Progenitor cell of endocrine pancreas (in vitro differentiated cells): ENCODE measurements at regions not wholly inside any gene's neighbourhood (a gene's known extent, or its start where the extent isn't known, plus 50 kb on each side); places are given as distances from the start of the nearest gene placed in this dataset.

Source experiments
- DNase-seq: peaks from one replicate; pipeline ENCODE4 v3.0.0; 2021; ENCODE audit warnings: low spot score; ENCODE audit not compliant: unreplicated experiment
- H3K27ac Mint-ChIP-seq: 2 replicates; pipeline ENCODE4 v1.8.0; 2021; ENCODE audit warnings: mild to moderate bottlenecking, moderate library complexity, mixed read lengths
- H3K27me3 Mint-ChIP-seq: 2 replicates; pipeline ENCODE4 v1.8.0; 2021; ENCODE audit warnings: mixed read lengths
- H3K36me3 Mint-ChIP-seq: 2 replicates; pipeline ENCODE4 v1.8.0; 2022; ENCODE audit warnings: mixed read lengths; ENCODE audit not compliant: insufficient read depth
- H3K4me1 Mint-ChIP-seq: 2 replicates; pipeline ENCODE4 v1.8.0; 2021; ENCODE audit warnings: low read depth, mixed read lengths
- H3K4me3 Mint-ChIP-seq: 2 replicates; pipeline ENCODE4 v1.8.0; 2021; ENCODE audit warnings: low read depth, mild to moderate bottlenecking, moderate library complexity, mixed read lengths
- H3K9me3 Mint-ChIP-seq: 2 replicates; pipeline ENCODE4 v1.8.0; 2021; ENCODE audit warnings: low read depth, mixed read lengths
- TF ChIP-seq, protein P1 (sequence below): fragments of 200-600 bp; sonication (generic); IDR thresholded peaks from one replicate; pipeline ENCODE4 v1.5.0; 2021; ENCODE audit warnings: antibody characterized with exemption, mild to moderate bottlenecking; ENCODE audit not compliant: unreplicated experiment

DNA sequence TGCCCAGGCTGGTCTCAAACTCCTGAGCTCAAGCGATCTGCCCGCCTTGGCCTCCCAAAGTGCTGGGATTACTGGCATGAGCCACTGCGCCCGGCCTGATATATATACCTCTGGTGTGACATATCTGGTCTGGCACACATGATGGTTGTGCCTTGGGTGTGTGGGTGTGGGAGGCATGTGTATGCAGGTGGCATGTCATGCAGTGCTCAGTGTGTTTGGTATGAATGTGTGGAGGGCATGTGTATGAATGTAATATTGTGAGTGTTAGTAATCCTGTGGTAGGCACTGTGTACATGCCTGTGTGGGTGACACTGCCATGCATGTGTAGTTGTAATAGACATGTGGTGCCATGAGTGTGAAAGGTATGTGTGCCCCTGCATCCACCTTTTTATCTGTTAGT lies 179.3 kb upstream of the GOT2 start:
- Mint-ChIP-seq H3K4me3 (no peak overlapping the region), H3K36me3 (no peaks in the 10 kb centered on the region), H3K4me1 (no peaks in the 10 kb centered on the region), H3K27ac (no peak overlapping the region), H3K9me3 (peaks cover 20% of the 10 kb centered on the region), H3K27me3 (no peaks in the 10 kb centered on the region)
- TF ChIP-seq, protein P1, sequence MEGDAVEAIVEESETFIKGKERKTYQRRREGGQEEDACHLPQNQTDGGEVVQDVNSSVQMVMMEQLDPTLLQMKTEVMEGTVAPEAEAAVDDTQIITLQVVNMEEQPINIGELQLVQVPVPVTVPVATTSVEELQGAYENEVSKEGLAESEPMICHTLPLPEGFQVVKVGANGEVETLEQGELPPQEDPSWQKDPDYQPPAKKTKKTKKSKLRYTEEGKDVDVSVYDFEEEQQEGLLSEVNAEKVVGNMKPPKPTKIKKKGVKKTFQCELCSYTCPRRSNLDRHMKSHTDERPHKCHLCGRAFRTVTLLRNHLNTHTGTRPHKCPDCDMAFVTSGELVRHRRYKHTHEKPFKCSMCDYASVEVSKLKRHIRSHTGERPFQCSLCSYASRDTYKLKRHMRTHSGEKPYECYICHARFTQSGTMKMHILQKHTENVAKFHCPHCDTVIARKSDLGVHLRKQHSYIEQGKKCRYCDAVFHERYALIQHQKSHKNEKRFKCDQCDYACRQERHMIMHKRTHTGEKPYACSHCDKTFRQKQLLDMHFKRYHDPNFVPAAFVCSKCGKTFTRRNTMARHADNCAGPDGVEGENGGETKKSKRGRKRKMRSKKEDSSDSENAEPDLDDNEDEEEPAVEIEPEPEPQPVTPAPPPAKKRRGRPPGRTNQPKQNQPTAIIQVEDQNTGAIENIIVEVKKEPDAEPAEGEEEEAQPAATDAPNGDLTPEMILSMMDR = no peak
- no peak for DNase-seq

DNA sequence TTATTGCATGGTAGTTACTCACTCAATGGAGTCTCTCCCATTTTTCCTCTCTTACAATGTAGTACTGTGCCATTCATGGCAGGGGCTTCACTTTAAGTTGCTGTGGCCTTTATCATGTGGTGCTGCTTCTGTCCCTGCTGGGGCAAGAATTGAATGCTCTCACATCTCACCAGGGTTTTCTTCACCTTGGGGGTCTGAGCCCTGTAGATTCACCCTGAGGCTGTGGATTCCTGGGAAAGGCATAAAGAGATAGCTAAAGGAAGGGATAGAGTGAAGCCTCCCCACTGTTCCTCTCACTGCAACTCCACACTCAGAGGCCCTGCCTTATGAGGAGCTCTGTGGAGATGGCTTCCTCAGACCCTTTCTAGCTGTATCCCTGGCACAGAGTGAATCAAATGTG lies 178.5 kb upstream of the GOT2 start:
- TF ChIP-seq, protein P1 = no peak
- Mint-ChIP-seq H3K4me1 (no peaks in the 10 kb centered on the region), H3K27ac (no peak overlapping the region), H3K27me3 (no peaks in the 10 kb centered on the region), H3K4me3 (no peak overlapping the region), H3K9me3 (peaks cover 18% of the 10 kb centered on the region), H3K36me3 (no peaks in the 10 kb centered on the region)
- DNase-seq = no peak

DNA sequence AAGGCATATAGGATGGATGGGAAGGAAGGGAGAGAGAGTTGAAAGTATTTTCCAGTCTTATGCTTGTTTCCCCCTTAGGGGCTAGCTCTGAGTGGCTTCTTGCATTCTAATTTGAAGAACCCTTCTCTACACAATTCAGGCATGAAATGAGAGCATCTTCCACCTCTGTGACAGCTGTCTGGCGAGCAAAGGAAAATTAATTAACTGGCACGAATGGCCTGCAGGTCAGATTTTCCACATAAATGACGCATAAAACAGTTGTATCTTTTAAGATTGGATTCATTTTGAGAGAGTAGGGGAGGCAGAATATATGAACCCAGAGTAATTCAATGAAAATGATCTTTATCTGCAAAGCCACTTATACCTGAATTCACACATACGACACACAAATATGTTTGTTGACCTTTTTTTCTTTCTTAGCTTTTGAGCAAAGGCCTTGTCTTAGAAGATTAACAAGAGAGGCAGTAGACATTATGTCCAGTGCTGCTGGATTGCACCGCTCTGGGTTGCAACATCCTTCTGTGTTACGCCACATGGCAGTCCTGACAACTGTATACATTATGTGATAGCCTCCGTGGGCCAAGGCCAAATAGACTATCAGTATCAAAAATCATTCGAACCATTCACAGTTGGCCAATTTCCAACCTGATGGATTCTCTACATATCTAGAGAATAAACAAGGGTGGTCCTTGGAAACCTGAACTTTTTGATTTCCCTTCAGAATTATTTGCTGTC lies 173.0 kb upstream of the GOT2 start:
- H3K9me3 Mint-ChIP-seq = no peaks in the 10 kb centered on the region
- no peaks in the 10 kb centered on the region for H3K27me3 Mint-ChIP-seq
- no peaks in the 10 kb centered on the region for H3K36me3 Mint-ChIP-seq
- TF ChIP-seq, protein P1 = no peak
- no peaks in the 10 kb centered on the region for H3K4me1 Mint-ChIP-seq
- no peak overlapping the region for H3K27ac Mint-ChIP-seq
- no peak for DNase-seq
- no peak overlapping the region for H3K4me3 Mint-ChIP-seq

DNA sequence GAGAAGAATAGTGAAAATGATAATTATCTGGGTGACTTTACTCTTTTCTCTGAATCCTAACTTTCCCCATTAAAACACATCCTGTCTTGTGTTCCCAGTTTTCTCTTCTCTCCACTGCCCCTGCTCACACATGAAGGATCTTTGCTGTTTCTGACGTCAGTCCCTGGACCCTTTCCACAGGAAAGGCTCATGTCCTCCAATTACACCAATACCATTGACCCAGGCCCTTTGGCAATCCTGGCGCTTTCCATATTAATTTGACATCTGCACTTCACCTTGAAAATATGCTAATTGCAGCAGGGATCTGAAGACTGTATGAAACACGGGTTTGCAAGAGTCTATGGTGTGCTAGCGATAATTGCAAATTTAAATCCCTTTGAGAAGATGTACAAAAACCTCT lies 170.2 kb upstream of the GOT2 start:
- TF ChIP-seq, protein P1 = no peak
- DNase-seq = no peak
- H3K36me3 Mint-ChIP-seq = no peaks in the 10 kb centered on the region
- H3K9me3 Mint-ChIP-seq = peaks cover 3% of the 10 kb centered on the region
- H3K27ac Mint-ChIP-seq = no peak overlapping the region
- peaks cover 2% of the 10 kb centered on the region for H3K27me3 Mint-ChIP-seq
- no peaks in the 10 kb centered on the region for H3K4me1 Mint-ChIP-seq
- H3K4me3 Mint-ChIP-seq = no peak overlapping the region

DNA sequence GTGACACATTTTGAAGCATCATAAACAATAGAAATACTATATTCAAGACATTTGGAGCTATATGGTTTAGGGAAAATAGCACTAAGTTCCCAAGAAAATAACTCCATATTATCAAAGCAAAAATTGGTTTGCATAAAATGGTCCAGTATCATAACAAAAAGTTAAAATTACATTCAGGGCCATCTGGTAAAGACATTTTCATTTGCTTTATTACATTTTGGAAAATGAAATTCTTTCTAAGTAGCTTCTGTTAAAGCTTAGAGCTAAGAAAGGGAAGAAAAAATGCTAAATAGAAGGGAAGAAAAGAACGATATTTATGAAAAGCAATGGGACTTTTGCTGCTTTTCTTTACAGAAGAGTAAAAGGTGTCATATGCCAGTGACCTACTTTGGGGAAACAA lies 155.4 kb upstream of the GOT2 start:
- no peak overlapping the region for H3K4me3 Mint-ChIP-seq
- peaks cover 3% of the 10 kb centered on the region for H3K9me3 Mint-ChIP-seq
- DNase-seq = no peak
- no peaks in the 10 kb centered on the region for H3K27me3 Mint-ChIP-seq
- no peaks in the 10 kb centered on the region for H3K4me1 Mint-ChIP-seq
- TF ChIP-seq, protein P1 = no peak
- H3K36me3 Mint-ChIP-seq = no peaks in the 10 kb centered on the region
- no peak overlapping the region for H3K27ac Mint-ChIP-seq
